Ramos (cell line): ENCODE measurements at regions not wholly inside any gene's neighbourhood (a gene's known extent, or its start where the extent isn't known, plus 50 kb on each side); places are given as distances from the start of the nearest gene placed in this dataset.
"Not testable (repeated sequence)": the region's sequence is repeated elsewhere in the genome, so short reads cannot be mapped to it uniquely, and the experiment has no call there.

ENCODE experiments used
- in situ Hi-C: fragments of 300-500 bp; cut with MboI; formaldehyde crosslinking; loops from one replicate; pipeline ENCODE4 v1.14.3; 2022; ENCODE audit warnings: low sequenced_read_pairs; ENCODE audit not compliant: unreplicated experiment

- in situ Hi-C loops, result no loop called here
Measured at GRCh38 chr2:182593394-182593975, 122.6 kb upstream of the DNAJC10 start.

- in situ Hi-C loops, result no loop called here
Measured at GRCh38 chr2:182594286-182594685, 121.8 kb upstream of the DNAJC10 start.

- in situ Hi-C loops, result no loop called here
Measured at GRCh38 chr2:182595650-182596049, 120.4 kb upstream of the DNAJC10 start.

GRCh38 chr2:182597570-182598295, 118.3 kb upstream of the DNAJC10 start:
- in situ Hi-C loops, result no loop called here

GRCh38 chr2:182598626-182599025, 117.4 kb upstream of the DNAJC10 start:
- in situ Hi-C loops, result no loop called here

GRCh38 chr2:182605166-182605565, 110.9 kb upstream of the DNAJC10 start:
- in situ Hi-C loops, result no loop called here

GRCh38 chr2:182606728-182607681, 109.1 kb upstream of the DNAJC10 start:
- in situ Hi-C loops, result no loop called here

GRCh38 chr2:182608181-182608845, 107.7 kb upstream of the DNAJC10 start:
- in situ Hi-C loops, result no loop called here

- in situ Hi-C loops, result not testable (repeated sequence)
Measured at GRCh38 chr2:182609005-182609404, 107.1 kb upstream of the DNAJC10 start.

GRCh38 chr2:182610231-182610630, 105.8 kb upstream of the DNAJC10 start:
- in situ Hi-C loops, result no loop called here

- in situ Hi-C loops, result no loop called here
Measured at GRCh38 chr2:182611009-182611408, 105.0 kb upstream of the DNAJC10 start.

- in situ Hi-C loops, result no loop called here
Measured at GRCh38 chr2:182615036-182615435, 101.0 kb upstream of the DNAJC10 start.

- in situ Hi-C loops, result no loop called here
Measured at GRCh38 chr2:182616471-182617393, 99.3 kb upstream of the DNAJC10 start.

GRCh38 chr2:182618672-182619079, 97.4 kb upstream of the DNAJC10 start:
- in situ Hi-C loops, result no loop called here

- in situ Hi-C loops, result no loop called here
Measured at GRCh38 chr2:182619276-182619675, 96.8 kb upstream of the DNAJC10 start.

GRCh38 chr2:182621191-182621590, 94.9 kb upstream of the DNAJC10 start:
- in situ Hi-C loops, result no loop called here

- in situ Hi-C loops, result no loop called here
Measured at GRCh38 chr2:182621810-182622209, 94.2 kb upstream of the DNAJC10 start.

GRCh38 chr2:182622231-182622630, 93.8 kb upstream of the DNAJC10 start:
- in situ Hi-C loops, result no loop called here

GRCh38 chr2:182625814-182626213, 90.2 kb upstream of the DNAJC10 start:
- in situ Hi-C loops, result no loop called here
